GM21381 (cell line): ENCODE measurements at regions not wholly inside any gene's neighbourhood (a gene's known extent, or its start where the extent isn't known, plus 50 kb on each side); places are given as distances from the start of the nearest gene placed in this dataset.
"Not testable (repeated sequence)": the region's sequence is repeated elsewhere in the genome, so short reads cannot be mapped to it uniquely, and the experiment has no call there.

ENCODE experiments used
- ATAC-seq: cut with Tn5 transposase; IDR thresholded peaks from one replicate; pipeline ENCODE4 v1.9.1; 2021; ENCODE audit warnings: mild to moderate bottlenecking, moderate library complexity; ENCODE audit not compliant: unreplicated experiment

GRCh38 chr21:27391990-27392389 lies 425.1 kb upstream of the ADAMTS5 start:
- no peak for ATAC-seq

- ATAC-seq, result no peak
Observed at GRCh38 chr21:27390384-27390783, 423.5 kb upstream of the ADAMTS5 start.

- no peak for ATAC-seq
Observed at GRCh38 chr21:27388825-27389224, 421.9 kb upstream of the ADAMTS5 start.

GRCh38 chr21:27382404-27382803 lies 415.5 kb upstream of the ADAMTS5 start:
- ATAC-seq, result no peak

GRCh38 chr21:27380303-27380702 lies 413.4 kb upstream of the ADAMTS5 start:
- ATAC-seq, result no peak

GRCh38 chr21:27379354-27379753 lies 412.5 kb upstream of the ADAMTS5 start:
- ATAC-seq, result no peak

- no peak for ATAC-seq
Observed at GRCh38 chr21:27372381-27372780, 405.5 kb upstream of the ADAMTS5 start.

GRCh38 chr21:27371975-27372331 lies 405.1 kb upstream of the ADAMTS5 start:
- ATAC-seq, result no peak

- no peak for ATAC-seq
Observed at GRCh38 chr21:27371115-27371974, 404.5 kb upstream of the ADAMTS5 start.

- no peak for ATAC-seq
Observed at GRCh38 chr21:27369978-27370571, 403.2 kb upstream of the ADAMTS5 start.

- ATAC-seq, result no peak
Observed at GRCh38 chr21:27369234-27369633, 402.3 kb upstream of the ADAMTS5 start.

GRCh38 chr21:27366646-27367235 lies 399.9 kb upstream of the ADAMTS5 start:
- ATAC-seq, result no peak

- no peak for ATAC-seq
Observed at GRCh38 chr21:27366036-27366435, 399.1 kb upstream of the ADAMTS5 start.

- no peak for ATAC-seq
Observed at GRCh38 chr21:27365394-27365793, 398.5 kb upstream of the ADAMTS5 start.

- ATAC-seq, result no peak
Observed at GRCh38 chr21:27363719-27364477, 397.0 kb upstream of the ADAMTS5 start.

- no peak for ATAC-seq
Observed at GRCh38 chr21:27362249-27362648, 395.4 kb upstream of the ADAMTS5 start.

GRCh38 chr21:27359141-27359540 lies 392.3 kb upstream of the ADAMTS5 start:
- ATAC-seq, result no peak

- ATAC-seq, result no peak
Observed at GRCh38 chr21:27352885-27353284, 386.0 kb upstream of the ADAMTS5 start.

GRCh38 chr21:27346041-27346448 lies 379.2 kb upstream of the ADAMTS5 start:
- ATAC-seq, result no peak

- no peak for ATAC-seq
Observed at GRCh38 chr21:27339902-27340301, 373.0 kb upstream of the ADAMTS5 start.

- not testable (repeated sequence) for ATAC-seq
Observed at GRCh38 chr21:27338007-27338406, 371.1 kb upstream of the ADAMTS5 start.
